Smooth muscle cell (in vitro differentiated cells): ENCODE measurements at regions not wholly inside any gene's neighbourhood (a gene's known extent, or its start where the extent isn't known, plus 50 kb on each side); places are given as distances from the start of the nearest gene placed in this dataset.

ENCODE experiments used
- DNase-seq: peaks from one replicate; lab custom pipeline; 2025; ENCODE audit not compliant: unreplicated experiment; lab: John Stamatoyannopoulos, UW
- H2AFZ ChIP-seq: fragments of 200-600 bp; sonication (generic); 2 replicates; pipeline ENCODE4 v1.6.0; 2016; ENCODE audit warnings: antibody characterized with exemption, low read depth, mild to moderate bottlenecking
- H3F3A ChIP-seq: fragments of 200-600 bp; sonication (generic); 2 replicates; pipeline ENCODE4 v1.6.0; 2017; ENCODE audit warnings: antibody characterized with exemption, low read depth
- H3K27ac ChIP-seq: fragments of 200-600 bp; sonication (generic); 2 replicates; pipeline ENCODE4 v1.5.1; 2016; ENCODE audit warnings: low read depth, mild to moderate bottlenecking
- H3K27me3 ChIP-seq: fragments of 200-600 bp; sonication (generic); 2 replicates; pipeline ENCODE4 v1.6.1; 2016; ENCODE audit warnings: low read depth, mild to moderate bottlenecking
- H3K36me3 ChIP-seq: fragments of 200-600 bp; sonication (generic); 2 replicates; pipeline ENCODE4 v1.5.1; 2016; ENCODE audit warnings: low read depth
- H3K4me1 ChIP-seq: fragments of 200-600 bp; sonication (generic); 2 replicates; pipeline ENCODE4 v1.5.1; 2016; ENCODE audit warnings: low read depth
- H3K4me2 ChIP-seq: fragments of 200-600 bp; sonication (generic); 2 replicates; pipeline ENCODE4 v1.6.0; 2016; ENCODE audit warnings: mild to moderate bottlenecking
- H3K4me3 ChIP-seq: fragments of 200-600 bp; sonication (generic); 2 replicates; pipeline ENCODE4 v1.5.1; 2016; ENCODE audit warnings: mild to moderate bottlenecking
- H3K79me2 ChIP-seq: fragments of 200-600 bp; sonication (generic); 2 replicates; pipeline ENCODE4 v1.6.0; 2016; ENCODE audit warnings: low read depth, mild to moderate bottlenecking
- H3K9ac ChIP-seq: fragments of 200-600 bp; sonication (generic); 2 replicates; pipeline ENCODE4 v1.6.0; 2016; ENCODE audit warnings: low read depth
- H3K9me3 ChIP-seq: fragments of 200-600 bp; sonication (generic); replicated peaks from 2 replicates; pipeline ENCODE4 v1.5.1; 2016; ENCODE audit warnings: low read depth
- H4K20me1 ChIP-seq: fragments of 200-600 bp; sonication (generic); 2 replicates; pipeline ENCODE4 v1.6.0; 2016; ENCODE audit warnings: low read depth
- WGBS: methylation state at CpG from one replicate; pipeline ENCODE4 v1.1.7; 2016; ENCODE audit warnings: low lambda C conversion rate; 5-methylcytosine and 5-hydroxymethylcytosine counted together
- TF ChIP-seq, protein P1 (sequence below): fragments of 200-600 bp; sonication (generic); IDR thresholded peaks from 2 replicates; pipeline ENCODE4 v1.5.1; 2017; ENCODE audit warnings: borderline replicate concordance, mild to moderate bottlenecking, antibody characterized with exemption; ENCODE audit not compliant: insufficient read depth, poor library complexity, severe bottlenecking

DNA sequence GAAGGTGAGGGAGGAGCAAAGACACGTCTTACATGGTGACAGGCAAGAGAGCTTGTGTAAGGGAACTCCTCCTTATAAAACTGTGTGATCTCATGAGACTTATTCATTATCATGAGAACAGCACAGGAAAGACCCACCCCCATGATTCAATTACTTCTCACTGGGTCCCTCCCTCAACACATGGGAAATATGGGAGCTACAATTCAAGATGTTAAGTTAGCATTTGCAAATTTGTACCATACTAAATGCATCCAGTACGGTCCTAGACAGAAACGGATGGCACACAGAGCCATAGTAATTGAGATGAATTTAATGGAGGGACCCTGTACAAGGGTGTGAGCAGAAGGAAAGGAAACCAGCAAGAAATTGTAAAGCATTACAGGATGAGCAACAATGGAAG lies 765.8 kb upstream of the API5 start:
- 91% methylated on average over 3 of the region's 3 CpGs for WGBS

DNA sequence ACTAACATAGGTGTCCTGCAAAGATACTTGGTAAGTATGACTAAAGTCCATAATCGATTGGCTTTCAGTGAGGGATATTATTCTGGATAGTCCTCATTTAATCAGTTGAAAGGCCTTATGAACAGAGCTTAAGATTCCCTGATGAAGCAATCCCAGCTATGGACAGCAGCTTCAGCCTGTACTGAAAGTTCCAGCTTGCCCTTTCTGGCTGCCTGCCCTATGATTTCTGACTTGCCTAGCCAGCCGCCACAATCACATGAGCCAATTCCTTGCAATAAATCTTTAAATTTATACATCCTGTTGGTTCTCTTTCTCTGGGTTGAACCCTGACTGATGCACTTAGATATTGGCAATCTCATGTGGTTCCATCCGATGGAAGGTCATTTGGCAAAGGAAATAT lies 759.0 kb upstream of the API5 start:
- no peak for DNase-seq
- Histone ChIP-seq H3K79me2 (no peaks in the 10 kb centered on the region), H3K9ac (no peak overlapping the region), H3K27me3 (no peaks in the 10 kb centered on the region), H4K20me1 (no peaks in the 10 kb centered on the region), H3K9me3 (no peaks in the 10 kb centered on the region), H2AFZ (no peak overlapping the region), H3F3A (no peaks in the 10 kb centered on the region), H3K4me2 (no peak overlapping the region), H3K27ac (no peak overlapping the region), H3K4me1 (peaks cover 5% of the 10 kb centered on the region), H3K4me3 (no peak overlapping the region), H3K36me3 (no peaks in the 10 kb centered on the region)
- TF ChIP-seq, protein P1, sequence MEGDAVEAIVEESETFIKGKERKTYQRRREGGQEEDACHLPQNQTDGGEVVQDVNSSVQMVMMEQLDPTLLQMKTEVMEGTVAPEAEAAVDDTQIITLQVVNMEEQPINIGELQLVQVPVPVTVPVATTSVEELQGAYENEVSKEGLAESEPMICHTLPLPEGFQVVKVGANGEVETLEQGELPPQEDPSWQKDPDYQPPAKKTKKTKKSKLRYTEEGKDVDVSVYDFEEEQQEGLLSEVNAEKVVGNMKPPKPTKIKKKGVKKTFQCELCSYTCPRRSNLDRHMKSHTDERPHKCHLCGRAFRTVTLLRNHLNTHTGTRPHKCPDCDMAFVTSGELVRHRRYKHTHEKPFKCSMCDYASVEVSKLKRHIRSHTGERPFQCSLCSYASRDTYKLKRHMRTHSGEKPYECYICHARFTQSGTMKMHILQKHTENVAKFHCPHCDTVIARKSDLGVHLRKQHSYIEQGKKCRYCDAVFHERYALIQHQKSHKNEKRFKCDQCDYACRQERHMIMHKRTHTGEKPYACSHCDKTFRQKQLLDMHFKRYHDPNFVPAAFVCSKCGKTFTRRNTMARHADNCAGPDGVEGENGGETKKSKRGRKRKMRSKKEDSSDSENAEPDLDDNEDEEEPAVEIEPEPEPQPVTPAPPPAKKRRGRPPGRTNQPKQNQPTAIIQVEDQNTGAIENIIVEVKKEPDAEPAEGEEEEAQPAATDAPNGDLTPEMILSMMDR, result no peak
- WGBS, result 82% methylated on average over 3 of the region's 3 CpGs

More for the DNA sequence above, 765.8 kb upstream of the API5 start:
- Histone ChIP-seq H3K4me3 (no peak overlapping the region), H3K27ac (no peak overlapping the region), H2AFZ (no peak overlapping the region), H3K9ac (no peak overlapping the region), H3F3A (peaks cover 3% of the 10 kb centered on the region), H4K20me1 (no peaks in the 10 kb centered on the region), H3K36me3 (no peaks in the 10 kb centered on the region), H3K9me3 (no peaks in the 10 kb centered on the region), H3K4me2 (no peak overlapping the region), H3K4me1 (peaks cover 5% of the 10 kb centered on the region), H3K79me2 (no peaks in the 10 kb centered on the region), H3K27me3 (no peaks in the 10 kb centered on the region)
- no peak for DNase-seq
- TF ChIP-seq, protein P1, result no peak

DNA sequence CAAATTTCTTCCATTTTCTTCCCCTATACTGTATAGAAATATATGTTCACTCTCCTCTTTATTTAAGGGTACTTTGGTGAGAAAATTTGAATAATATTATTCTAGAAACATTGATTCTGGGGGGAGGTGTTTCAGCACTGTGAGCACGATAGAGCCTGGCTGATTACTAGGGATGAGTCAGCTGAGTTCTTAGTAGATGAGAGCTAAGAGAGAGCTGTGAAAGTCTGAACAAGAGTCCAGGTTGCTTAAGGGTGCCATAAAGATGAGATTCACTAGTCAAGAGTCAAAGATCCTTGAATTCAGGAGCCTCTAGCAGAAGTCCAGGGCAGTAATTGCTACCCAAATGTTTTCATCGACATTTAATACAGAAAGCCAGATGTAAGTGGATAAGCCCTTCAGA lies 756.6 kb upstream of the API5 start:
- no peak overlapping the region for H3K9ac ChIP-seq
- peaks cover 5% of the 10 kb centered on the region for H3K4me1 ChIP-seq
- H2AFZ ChIP-seq, result no peak overlapping the region
- H3K79me2 ChIP-seq, result no peaks in the 10 kb centered on the region
- no peaks in the 10 kb centered on the region for H3F3A ChIP-seq
- H3K9me3 ChIP-seq, result no peaks in the 10 kb centered on the region
- H3K36me3 ChIP-seq, result no peaks in the 10 kb centered on the region
- WGBS, result 35% methylated on average over 2 of the region's 2 CpGs
- no peak overlapping the region for H3K27ac ChIP-seq
- DNase-seq, result no peak
- peak overlapping the region; percentile 3 for H3K4me2 ChIP-seq
- no peak overlapping the region for H3K4me3 ChIP-seq
- H4K20me1 ChIP-seq, result no peaks in the 10 kb centered on the region
- TF ChIP-seq, protein P1, result no peak
- H3K27me3 ChIP-seq, result no peaks in the 10 kb centered on the region

DNA sequence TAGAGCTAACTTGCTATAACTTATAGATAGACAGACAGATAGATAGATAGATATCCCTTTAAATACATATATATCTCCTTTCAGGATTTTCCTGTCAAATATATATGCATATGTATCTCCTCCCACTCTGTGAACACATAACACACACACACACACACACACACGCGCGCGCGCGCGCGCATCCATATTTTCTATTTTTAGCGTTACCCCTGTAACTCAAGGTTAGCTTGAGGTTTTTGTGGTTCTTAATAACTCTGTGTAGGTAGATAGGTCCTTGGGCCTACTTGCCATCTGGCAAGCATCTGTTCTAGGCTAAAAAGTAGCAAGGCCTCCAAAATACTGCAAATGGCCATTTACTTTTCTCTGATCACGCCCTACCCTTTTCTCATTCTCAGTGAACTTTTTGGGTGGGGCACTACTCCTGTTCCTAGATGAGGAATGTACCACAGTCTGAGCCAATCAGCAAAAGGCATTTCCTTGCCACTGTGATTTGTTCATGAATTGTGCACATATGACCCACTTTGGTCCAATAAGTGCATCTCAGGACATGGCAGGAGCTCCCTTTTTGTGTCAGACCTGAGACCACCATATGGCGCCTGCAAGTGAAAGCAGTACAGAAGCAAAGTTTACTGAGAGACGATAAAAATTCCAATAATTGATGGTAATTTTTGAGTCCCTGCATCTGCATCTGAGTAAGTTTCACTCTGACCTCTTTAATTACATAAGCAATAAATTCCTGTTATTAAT lies 740.5 kb upstream of the API5 start:
- Histone ChIP-seq H2AFZ (no peak overlapping the region), H3K9me3 (no peaks in the 10 kb centered on the region), H3K9ac (no peak overlapping the region), H3K4me2 (no peak overlapping the region), H3K36me3 (no peaks in the 10 kb centered on the region), H3K27ac (no peak overlapping the region), H3K4me1 (no peaks in the 10 kb centered on the region), H4K20me1 (no peaks in the 10 kb centered on the region), H3F3A (no peaks in the 10 kb centered on the region), H3K4me3 (no peak overlapping the region), H3K27me3 (no peaks in the 10 kb centered on the region), H3K79me2 (no peaks in the 10 kb centered on the region)
- WGBS, result 89% methylated on average over 12 of the region's 12 CpGs
- TF ChIP-seq, protein P1, result no peak
- DNase-seq, result no peak
